ENCODE measurements at regions not wholly inside any gene's neighbourhood (a gene's known extent, or its start where the extent isn't known, plus 50 kb on each side); places are given as distances from the start of the nearest gene placed in this dataset. TPM values are rescaled to one million over a fixed set of nuclear protein-coding genes. Genes with fewer than 3 reads are reported as not detected.

Small RNA genes lying in the stretch of these regions (small RNA-seq; reads per million reads assigned to genes)
- gene RNU6-438P: not detected

Data from occipital lobe (tissue), 1 donor.